ENCODE measurements at regions not wholly inside any gene's neighbourhood (a gene's known extent, or its start where the extent isn't known, plus 50 kb on each side); places are given as distances from the start of the nearest gene placed in this dataset.
"Not testable (repeated sequence)": the region's sequence is repeated elsewhere in the genome, so short reads cannot be mapped to it uniquely, and the experiment has no call there.

DNA sequence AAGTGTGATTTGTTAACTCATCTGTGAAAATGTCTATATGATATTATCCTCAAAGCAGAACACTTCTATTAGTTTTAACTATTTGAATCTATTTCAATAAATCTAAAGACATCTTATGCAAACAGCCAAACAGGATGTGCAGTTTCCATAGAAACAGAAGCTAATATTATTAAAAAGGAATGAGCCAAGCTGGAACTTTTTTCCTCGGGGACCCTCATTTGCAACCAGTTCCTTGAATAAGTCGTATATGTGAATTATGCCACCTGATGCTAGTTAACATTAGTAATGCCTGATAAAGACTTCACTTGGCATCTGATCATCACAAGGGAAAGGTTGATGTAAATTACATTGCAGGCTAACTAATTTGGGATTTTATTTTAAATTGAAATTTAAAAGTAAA lies 216.9 kb upstream of the SMLR1 start:
- no peak for DNase-seq (ENCODE audit: low spot score)

- DNase-seq (ENCODE audit: low spot score), result no peak
Observed at GRCh38 chr6:130611366-130611765, 215.8 kb upstream of the SMLR1 start.

DNA sequence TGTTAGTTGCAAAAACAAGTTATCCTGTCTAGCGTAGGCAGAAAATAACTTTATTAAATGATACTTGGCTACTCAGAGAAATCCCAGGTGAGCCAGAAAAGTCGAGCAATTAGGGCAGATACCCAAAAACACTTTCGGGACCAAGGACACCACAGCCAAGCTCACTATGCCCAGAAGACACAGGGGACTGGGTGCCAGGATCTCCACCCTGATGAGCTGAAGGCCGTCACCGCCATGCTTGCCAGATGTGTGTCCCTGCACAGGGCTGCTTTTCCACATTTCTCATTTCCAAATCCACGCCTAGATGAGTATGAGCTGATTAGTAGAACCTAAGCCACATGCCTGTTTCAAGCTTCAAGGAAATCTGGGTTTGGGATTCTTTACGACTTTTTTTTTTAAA lies 214.0 kb upstream of the SMLR1 start:
- DNase-seq (ENCODE audit: low spot score), result no peak

GRCh38 chr6:130615816-130616215 lies 211.4 kb upstream of the SMLR1 start:
- no peak for DNase-seq (ENCODE audit: low spot score)

DNA sequence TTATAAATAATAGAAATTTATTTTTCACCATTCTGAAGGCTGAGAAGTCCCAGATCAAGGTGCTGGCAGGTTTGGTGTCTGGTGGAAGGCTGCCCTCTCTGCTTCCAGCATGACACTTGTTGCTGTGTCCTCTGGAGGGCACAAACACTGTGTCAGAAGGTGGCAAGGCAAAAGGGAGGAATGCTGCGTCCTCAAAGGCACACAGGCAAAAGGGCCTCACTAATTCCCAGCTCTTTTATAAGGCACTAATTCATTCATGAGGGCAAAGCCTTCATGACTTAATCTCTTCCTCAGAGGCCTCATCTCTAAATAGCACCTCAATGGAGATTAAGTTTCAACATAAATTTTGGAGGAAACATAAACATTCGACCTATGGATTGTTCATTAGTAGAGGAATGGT lies 209.5 kb upstream of the SMLR1 start:
- DNase-seq (ENCODE audit: low spot score), result no peak

DNA sequence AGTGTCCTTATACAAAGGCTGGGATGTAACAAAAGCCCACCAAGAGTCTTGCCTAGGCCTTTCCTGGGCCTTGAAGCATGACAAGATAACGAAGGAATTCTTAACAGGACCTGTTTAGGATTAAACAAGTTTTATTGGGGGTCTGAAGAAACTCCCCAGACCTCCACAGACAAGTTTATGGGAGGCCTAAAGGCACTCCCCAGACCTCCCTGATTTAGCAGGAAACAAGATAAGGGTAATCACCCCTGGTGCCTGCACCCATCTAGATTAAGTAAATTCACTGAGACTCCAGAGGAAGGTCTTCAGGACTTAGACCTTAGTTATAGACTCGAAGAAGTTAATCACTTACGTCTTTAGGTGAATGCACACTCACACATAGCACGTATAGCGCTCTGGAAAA lies 208.4 kb upstream of the SMLR1 start:
- DNase-seq (ENCODE audit: low spot score), result not testable (repeated sequence)

DNA sequence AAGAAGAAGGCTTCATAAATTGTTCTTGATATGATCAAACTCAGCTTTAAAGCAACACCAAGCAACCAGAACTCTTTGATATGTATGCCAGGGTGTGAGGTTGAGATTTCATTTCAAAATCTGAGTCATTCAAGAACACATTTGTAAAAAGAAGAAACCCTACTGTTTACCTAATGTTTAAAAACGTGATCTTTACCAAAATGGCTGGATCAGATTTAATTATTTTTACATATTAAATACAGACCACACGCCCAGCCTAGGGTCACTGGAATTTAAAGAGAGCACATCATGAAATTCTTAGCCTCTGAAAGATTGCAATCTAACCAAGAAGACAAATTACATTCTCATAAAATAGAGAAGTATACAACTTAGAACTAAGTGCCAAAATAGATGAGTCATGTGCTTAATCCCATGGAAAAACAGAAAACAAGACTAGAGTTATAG lies 206.8 kb upstream of the SMLR1 start:
- DNase-seq (ENCODE audit: low spot score), result no peak

GRCh38 chr6:130622142-130622541 lies 205.1 kb upstream of the SMLR1 start:
- no peak for DNase-seq (ENCODE audit: low spot score)

GRCh38 chr6:130624046-130624445 lies 203.2 kb upstream of the SMLR1 start:
- no peak for DNase-seq (ENCODE audit: low spot score)

- DNase-seq (ENCODE audit: low spot score), result no peak
Observed at GRCh38 chr6:130625825-130626527, 201.2 kb upstream of the SMLR1 start.

DNA sequence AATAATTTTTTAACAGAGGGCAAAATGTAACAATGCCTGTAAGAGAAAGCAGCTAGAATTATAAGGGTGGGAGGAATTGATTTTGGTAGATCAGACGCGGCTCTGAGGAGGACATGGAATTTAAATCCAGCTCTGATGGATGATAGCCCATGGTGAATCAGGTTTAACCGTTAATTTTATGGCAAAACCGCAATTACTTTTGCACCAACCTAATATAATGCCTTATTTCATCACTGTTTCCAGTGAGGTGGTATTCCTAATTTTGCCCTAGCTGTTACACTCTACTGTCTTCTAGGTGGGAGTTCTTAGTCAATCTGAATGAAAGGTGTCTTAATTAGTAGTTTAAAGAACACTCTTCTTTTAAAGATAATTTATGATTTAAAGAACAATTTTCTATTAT lies 198.3 kb upstream of the SMLR1 start:
- no peak for DNase-seq (ENCODE audit: low spot score)

DNA sequence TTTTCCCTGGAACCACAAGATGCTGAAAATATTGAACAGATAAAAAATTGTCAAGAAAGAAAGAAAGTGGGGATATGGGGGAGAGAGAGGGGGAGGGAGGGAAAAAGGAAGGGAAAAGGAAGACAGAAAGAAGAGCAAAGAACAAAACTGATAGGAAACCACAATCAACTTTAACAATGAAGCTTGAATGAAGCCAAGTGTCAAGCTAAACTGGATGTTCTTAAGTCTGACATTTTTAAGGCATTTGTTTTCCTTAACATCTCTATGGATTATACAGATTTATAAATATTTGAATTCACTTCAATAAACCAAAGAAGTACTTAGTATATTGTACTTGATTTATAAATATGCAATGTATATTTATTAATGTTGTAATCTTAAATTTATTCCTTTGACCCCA lies 197.6 kb upstream of the SMLR1 start:
- no peak for DNase-seq (ENCODE audit: low spot score)

GRCh38 chr6:130632277-130632676 lies 194.9 kb upstream of the SMLR1 start:
- DNase-seq (ENCODE audit: low spot score), result no peak

GRCh38 chr6:130632897-130633296 lies 194.3 kb upstream of the SMLR1 start:
- DNase-seq (ENCODE audit: low spot score), result no peak

DNA sequence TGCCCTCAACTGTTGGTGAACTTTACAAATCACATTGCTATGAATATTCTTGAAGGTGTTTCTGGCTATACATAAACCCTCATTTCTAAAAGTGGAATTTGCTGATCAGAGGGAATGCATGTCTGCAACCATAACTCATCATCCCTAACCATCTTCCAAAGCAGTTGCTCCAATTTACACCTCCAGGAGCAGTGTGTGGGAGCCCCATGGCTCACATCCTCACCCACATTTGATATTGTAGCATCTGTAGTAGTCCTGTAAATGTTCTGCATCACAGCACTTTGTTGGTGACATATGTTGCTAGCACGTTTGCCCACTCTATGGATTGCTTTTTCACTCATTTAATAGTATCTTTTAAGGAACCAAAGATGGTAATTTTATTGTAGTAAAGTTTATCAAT lies 183.8 kb upstream of the SMLR1 start:
- no peak for DNase-seq (ENCODE audit: low spot score)

- DNase-seq (ENCODE audit: low spot score), result no peak
Observed at GRCh38 chr6:130644175-130644574, 183.0 kb upstream of the SMLR1 start.

DNA sequence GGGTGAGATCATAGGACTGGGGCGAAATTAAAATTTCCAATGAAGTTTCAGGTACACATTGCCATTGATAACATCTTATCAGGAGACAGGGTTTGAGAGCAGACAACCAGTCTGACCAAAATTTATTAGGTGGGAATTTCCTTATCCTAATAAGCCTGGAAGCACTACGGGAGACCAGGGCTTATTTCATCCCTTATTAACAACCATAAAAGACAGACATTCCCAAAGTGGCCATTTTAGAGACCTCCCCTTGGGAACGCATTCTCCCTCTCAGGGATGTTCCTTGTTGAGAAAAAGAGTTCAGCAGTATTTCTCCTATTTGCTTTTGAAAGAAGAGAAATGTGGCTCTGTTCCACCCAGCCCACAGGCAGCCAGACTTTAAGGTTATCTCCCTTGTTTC lies 182.4 kb upstream of the SMLR1 start:
- not testable (repeated sequence) for DNase-seq (ENCODE audit: low spot score)

GRCh38 chr6:130647246-130647645 lies 180.0 kb upstream of the SMLR1 start:
- no peak for DNase-seq (ENCODE audit: low spot score)

DNA sequence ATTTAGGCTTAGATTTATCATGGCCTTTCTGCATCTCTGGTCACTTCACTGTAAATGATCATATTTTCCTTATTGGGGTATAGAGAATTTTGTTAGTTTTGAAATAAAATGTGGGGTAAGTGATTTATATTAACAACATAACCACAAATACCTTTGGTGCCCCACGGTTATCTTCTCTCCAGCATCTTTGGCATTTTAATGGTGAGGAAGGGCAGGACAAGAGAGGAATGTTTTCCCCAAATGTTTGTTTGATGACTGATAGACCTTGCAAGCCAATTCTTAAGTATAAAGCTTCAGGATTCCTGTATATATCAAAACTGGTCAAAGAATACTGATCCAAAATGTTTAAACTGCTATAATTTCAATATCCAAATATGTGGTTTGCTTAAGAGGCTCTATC lies 171.6 kb upstream of the SMLR1 start:
- no peak for DNase-seq (ENCODE audit: low spot score)

DNA sequence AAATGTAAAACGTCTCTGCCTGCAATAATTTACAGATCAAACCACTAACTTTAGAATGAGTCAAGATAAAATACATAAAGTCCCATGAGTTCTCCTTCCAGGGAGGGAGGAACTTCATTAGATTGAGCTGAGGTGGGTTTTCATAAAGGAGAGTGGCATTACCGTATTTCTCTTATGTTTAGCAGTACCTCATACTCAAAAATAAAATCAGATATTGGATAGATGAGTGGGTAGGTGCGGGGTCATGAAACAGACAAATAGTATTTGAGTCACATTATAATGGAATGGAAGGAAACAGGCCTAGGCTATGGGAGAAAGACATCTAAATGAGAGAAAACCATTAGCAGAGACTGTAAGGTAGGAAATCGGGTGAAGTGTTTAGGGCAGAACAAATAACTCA lies 166.1 kb upstream of the SMLR1 start:
- no peak for DNase-seq (ENCODE audit: low spot score)

- no peak for DNase-seq (ENCODE audit: low spot score)
Observed at GRCh38 chr6:130666786-130667185, 160.4 kb upstream of the SMLR1 start.

DNA sequence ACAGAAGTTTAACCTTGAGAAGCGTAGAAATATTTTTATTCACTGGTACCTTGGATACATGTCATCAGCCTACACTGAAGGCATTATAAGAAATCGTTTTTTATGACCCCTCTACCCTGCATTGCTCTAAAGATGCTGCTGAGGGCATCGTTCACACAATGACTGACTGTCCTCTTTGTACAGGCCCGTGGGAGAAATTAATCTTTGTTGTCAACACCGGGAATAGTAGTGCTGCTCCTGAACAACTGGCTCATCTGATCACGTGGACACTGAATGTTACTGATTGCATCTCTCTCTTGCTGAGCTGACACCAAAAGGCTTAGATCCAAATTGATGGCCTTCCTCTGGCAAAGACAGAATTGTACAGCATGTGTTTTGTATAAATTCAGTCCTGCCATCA lies 157.1 kb upstream of the SMLR1 start:
- DNase-seq (ENCODE audit: low spot score), result no peak

GRCh38 chr6:130671119-130671518 lies 156.1 kb upstream of the SMLR1 start:
- DNase-seq (ENCODE audit: low spot score), result no peak

GRCh38 chr6:130671577-130671976 lies 155.6 kb upstream of the SMLR1 start:
- no peak for DNase-seq (ENCODE audit: low spot score)

- no peak for DNase-seq (ENCODE audit: low spot score)
Observed at GRCh38 chr6:130672153-130672552, 155.1 kb upstream of the SMLR1 start.
